Smooth muscle cell (in vitro differentiated cells): ENCODE measurements at regions not wholly inside any gene's neighbourhood (a gene's known extent, or its start where the extent isn't known, plus 50 kb on each side); places are given as distances from the start of the nearest gene placed in this dataset.
"Not testable (repeated sequence)": the region's sequence is repeated elsewhere in the genome, so short reads cannot be mapped to it uniquely, and the experiment has no call there.

Source experiments
- DNase-seq: peaks from one replicate; lab custom pipeline; 2025; ENCODE audit not compliant: unreplicated experiment; lab: John Stamatoyannopoulos, UW
- H2AFZ ChIP-seq: fragments of 200-600 bp; sonication (generic); 2 replicates; pipeline ENCODE4 v1.6.0; 2016; ENCODE audit warnings: antibody characterized with exemption, low read depth, mild to moderate bottlenecking
- H3F3A ChIP-seq: fragments of 200-600 bp; sonication (generic); 2 replicates; pipeline ENCODE4 v1.6.0; 2017; ENCODE audit warnings: antibody characterized with exemption, low read depth
- H3K27ac ChIP-seq: fragments of 200-600 bp; sonication (generic); 2 replicates; pipeline ENCODE4 v1.5.1; 2016; ENCODE audit warnings: low read depth, mild to moderate bottlenecking
- H3K27me3 ChIP-seq: fragments of 200-600 bp; sonication (generic); 2 replicates; pipeline ENCODE4 v1.6.1; 2016; ENCODE audit warnings: low read depth, mild to moderate bottlenecking
- H3K36me3 ChIP-seq: fragments of 200-600 bp; sonication (generic); 2 replicates; pipeline ENCODE4 v1.5.1; 2016; ENCODE audit warnings: low read depth
- H3K4me1 ChIP-seq: fragments of 200-600 bp; sonication (generic); 2 replicates; pipeline ENCODE4 v1.5.1; 2016; ENCODE audit warnings: low read depth
- H3K4me2 ChIP-seq: fragments of 200-600 bp; sonication (generic); 2 replicates; pipeline ENCODE4 v1.6.0; 2016; ENCODE audit warnings: mild to moderate bottlenecking
- H3K4me3 ChIP-seq: fragments of 200-600 bp; sonication (generic); 2 replicates; pipeline ENCODE4 v1.5.1; 2016; ENCODE audit warnings: mild to moderate bottlenecking
- H3K79me2 ChIP-seq: fragments of 200-600 bp; sonication (generic); 2 replicates; pipeline ENCODE4 v1.6.0; 2016; ENCODE audit warnings: low read depth, mild to moderate bottlenecking
- H3K9ac ChIP-seq: fragments of 200-600 bp; sonication (generic); 2 replicates; pipeline ENCODE4 v1.6.0; 2016; ENCODE audit warnings: low read depth
- H3K9me3 ChIP-seq: fragments of 200-600 bp; sonication (generic); replicated peaks from 2 replicates; pipeline ENCODE4 v1.5.1; 2016; ENCODE audit warnings: low read depth
- H4K20me1 ChIP-seq: fragments of 200-600 bp; sonication (generic); 2 replicates; pipeline ENCODE4 v1.6.0; 2016; ENCODE audit warnings: low read depth
- CTCF ChIP-seq: fragments of 200-600 bp; sonication (generic); IDR thresholded peaks from 2 replicates; pipeline ENCODE4 v1.5.1; 2017; ENCODE audit warnings: borderline replicate concordance, mild to moderate bottlenecking, antibody characterized with exemption; ENCODE audit not compliant: insufficient read depth, poor library complexity, severe bottlenecking
- WGBS: methylation state at CpG from one replicate; pipeline ENCODE4 v1.1.7; 2016; ENCODE audit warnings: low lambda C conversion rate; 5-methylcytosine and 5-hydroxymethylcytosine counted together

DNA sequence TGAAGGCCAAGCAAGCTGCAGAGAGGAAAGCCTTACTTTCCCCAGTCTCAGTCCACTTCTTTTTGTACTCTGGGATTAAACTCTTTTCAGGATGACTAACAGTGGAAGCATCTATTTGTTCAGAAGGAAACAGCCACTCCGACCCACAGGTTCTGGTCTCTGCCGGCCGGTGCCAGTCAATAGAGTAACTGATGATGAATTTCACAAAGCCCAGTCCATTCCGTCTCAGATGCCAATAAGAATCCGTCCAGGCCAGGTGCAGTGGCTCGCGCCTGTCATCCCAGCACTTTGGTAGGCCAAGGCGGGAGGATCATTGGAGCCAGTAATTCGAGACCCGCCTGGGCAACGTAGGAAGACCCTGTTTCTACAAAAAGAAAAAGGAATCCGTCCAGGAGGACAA is 58.5 kb upstream of the HELT start:
- DNase-seq: no peak
- H2AFZ ChIP-seq: no peak overlapping the region

DNA sequence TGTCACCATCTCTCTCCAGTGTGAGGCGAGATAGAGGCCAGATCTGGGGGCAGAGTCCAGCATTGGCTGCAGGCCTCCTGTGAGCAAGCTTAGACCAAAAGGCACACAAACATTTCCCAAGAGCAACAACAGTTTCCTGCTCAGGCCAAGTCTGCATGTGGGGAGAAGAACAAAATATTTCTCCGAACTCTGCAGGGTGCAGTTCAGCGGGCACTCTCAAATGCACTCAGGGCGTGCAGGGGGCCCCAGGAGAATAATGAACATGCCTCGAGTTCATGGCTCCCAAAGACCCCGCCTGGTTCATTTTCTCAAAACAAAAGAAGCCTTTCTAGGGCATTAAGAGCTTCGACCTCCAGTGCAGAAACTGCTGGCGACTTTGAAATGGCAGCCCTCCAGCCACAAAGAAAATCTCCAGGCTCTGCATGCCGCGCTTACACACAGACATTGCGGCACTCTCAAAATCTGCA is 57.8 kb upstream of the HELT start:
- Histone ChIP-seq H3K79me2 (no peaks in the 10 kb centered on the region), H3K27me3 (no peaks in the 10 kb centered on the region)

More for the DNA sequence above, 58.5 kb upstream of the HELT start:
- H3K27ac ChIP-seq: no peak overlapping the region
- H3K36me3 ChIP-seq: no peaks in the 10 kb centered on the region
- no peaks in the 10 kb centered on the region for H4K20me1 ChIP-seq
- H3K4me3 ChIP-seq: no peak overlapping the region
- H3K9me3 ChIP-seq: no peaks in the 10 kb centered on the region
- 86% methylated on average over 12 of the region's 12 CpGs for WGBS
- no peaks in the 10 kb centered on the region for H3K79me2 ChIP-seq
- no peak overlapping the region for H3K4me2 ChIP-seq
- TF ChIP-seq CTCF: no peak
- no peaks in the 10 kb centered on the region for H3K27me3 ChIP-seq
- H3K9ac ChIP-seq: no peak overlapping the region
- H3F3A ChIP-seq: no peaks in the 10 kb centered on the region
- no peaks in the 10 kb centered on the region for H3K4me1 ChIP-seq

DNA sequence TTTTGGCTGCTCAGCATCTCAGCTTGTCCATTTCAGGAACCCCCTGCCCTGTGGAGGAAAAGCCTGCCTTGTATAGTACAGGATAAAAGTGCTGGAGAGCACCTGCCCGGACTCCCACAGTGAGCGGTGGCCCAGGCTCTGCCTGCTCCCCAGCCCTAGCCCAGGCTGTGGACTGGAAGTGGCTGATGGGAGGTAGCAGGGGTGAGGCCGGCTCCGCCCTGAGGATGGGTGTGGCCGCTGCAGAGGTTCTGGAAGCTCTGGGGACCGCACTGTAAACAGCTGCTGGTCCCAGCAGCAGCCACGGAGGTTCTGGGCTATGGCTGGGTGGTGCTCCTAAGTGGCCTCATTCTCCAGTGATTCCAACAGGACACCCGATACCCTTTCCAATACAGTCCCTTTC is 56.6 kb upstream of the HELT start:
- Histone ChIP-seq H3F3A (no peaks in the 10 kb centered on the region), H4K20me1 (no peaks in the 10 kb centered on the region), H3K27ac (no peak overlapping the region), H3K27me3 (no peaks in the 10 kb centered on the region), H2AFZ (no peak overlapping the region), H3K9ac (no peak overlapping the region), H3K79me2 (no peaks in the 10 kb centered on the region), H3K9me3 (no peaks in the 10 kb centered on the region), H3K4me1 (no peaks in the 10 kb centered on the region), H3K4me3 (no peak overlapping the region), H3K36me3 (no peaks in the 10 kb centered on the region), H3K4me2 (no peak overlapping the region)
- no peak for TF ChIP-seq CTCF
- no peak for DNase-seq
- WGBS: 72% methylated on average over 8 of the region's 8 CpGs

More for the DNA sequence above, 57.8 kb upstream of the HELT start:
- no peak for DNase-seq
- Histone ChIP-seq H2AFZ (no peak overlapping the region), H3K27ac (no peak overlapping the region), H3K9me3 (no peaks in the 10 kb centered on the region), H3K36me3 (no peaks in the 10 kb centered on the region), H3K9ac (no peak overlapping the region), H3F3A (no peaks in the 10 kb centered on the region), H3K4me3 (no peak overlapping the region), H3K4me1 (no peaks in the 10 kb centered on the region), H4K20me1 (no peaks in the 10 kb centered on the region), H3K4me2 (no peak overlapping the region)
- TF ChIP-seq CTCF: no peak
- 87% methylated on average over 11 of the region's 11 CpGs for WGBS

DNA sequence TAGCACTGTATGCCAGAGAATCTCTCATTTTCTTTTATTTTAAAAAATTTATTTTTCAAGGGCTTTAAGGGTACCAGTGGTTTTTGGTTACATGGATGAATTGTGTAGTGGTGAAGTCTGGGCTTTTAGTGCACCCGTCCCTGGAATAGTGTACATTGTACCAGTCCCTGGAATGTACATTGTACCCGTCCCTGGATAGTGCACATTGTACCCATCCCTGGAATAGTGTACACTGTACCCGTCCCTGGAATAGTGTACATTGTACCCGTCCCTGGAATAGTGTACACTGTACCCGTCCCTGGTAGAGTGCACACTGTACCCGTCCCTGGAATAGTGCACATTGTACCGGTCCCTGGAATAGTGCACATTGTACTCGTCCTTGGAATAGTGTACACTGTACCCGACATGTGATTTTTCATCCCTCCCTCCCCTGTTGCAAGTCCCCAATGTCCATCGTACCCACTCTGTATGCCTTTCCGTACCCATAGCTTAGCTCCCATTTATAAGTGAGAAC is 56.1 kb upstream of the HELT start:
- H3K9me3 ChIP-seq: no peaks in the 10 kb centered on the region
- no peak for TF ChIP-seq CTCF
- H3K4me3 ChIP-seq: no peak overlapping the region
- H3K27ac ChIP-seq: no peak overlapping the region
- 95% methylated on average over 11 of the region's 11 CpGs for WGBS
- no peaks in the 10 kb centered on the region for H3K27me3 ChIP-seq
- H2AFZ ChIP-seq: no peak overlapping the region
- H3K9ac ChIP-seq: no peak overlapping the region
- DNase-seq: no peak
- H3K4me1 ChIP-seq: no peaks in the 10 kb centered on the region
- no peaks in the 10 kb centered on the region for H4K20me1 ChIP-seq
- no peaks in the 10 kb centered on the region for H3K79me2 ChIP-seq
- H3K36me3 ChIP-seq: no peaks in the 10 kb centered on the region
- H3K4me2 ChIP-seq: no peak overlapping the region
- H3F3A ChIP-seq: no peaks in the 10 kb centered on the region

DNA sequence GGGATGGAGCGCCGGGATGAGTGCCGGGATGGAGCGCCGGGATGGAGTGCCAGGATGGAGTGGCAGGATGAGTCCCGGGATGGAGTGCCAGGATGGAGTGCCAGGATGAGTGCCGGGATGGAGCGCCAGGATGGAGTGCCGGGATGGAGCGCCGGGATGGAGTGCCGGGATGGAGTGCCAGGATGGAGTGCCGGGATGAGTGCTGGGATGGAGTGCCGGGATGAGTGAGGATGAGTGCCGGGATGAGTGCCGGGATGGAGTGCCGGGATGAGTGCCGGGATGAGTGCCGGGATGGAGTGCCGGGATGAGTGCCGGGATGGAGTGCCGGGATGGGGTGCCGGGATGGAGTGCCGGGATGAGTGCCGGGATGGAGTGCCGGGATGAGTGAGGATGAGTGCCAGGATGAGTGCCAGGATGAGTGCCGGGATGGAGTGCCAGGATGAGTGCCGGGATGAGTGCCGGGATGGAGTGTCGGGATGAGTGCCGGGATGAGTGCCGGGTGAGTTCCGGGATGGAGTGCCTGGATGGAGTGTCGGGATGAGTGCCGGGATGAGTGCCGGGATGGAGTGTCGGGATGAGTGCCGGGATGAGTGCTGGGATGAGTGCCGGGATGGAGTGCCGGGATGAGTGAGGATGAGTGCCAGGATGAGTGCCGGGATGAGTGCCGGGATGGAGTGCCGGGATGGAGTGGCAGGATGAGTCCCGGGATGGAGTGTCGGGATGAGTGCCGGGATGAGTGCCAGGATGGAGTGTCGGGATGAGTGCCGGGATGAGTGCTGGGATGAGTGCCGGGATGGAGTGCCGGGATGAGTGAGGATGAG is 52.9 kb upstream of the HELT start:
- H3K4me1 ChIP-seq, H3K4me2 ChIP-seq, H3K9ac ChIP-seq, H3F3A ChIP-seq, H2AFZ ChIP-seq, H3K4me3 ChIP-seq, H3K9me3 ChIP-seq, H3K27me3 ChIP-seq, DNase-seq, H3K79me2 ChIP-seq, H3K36me3 ChIP-seq, H3K27ac ChIP-seq, H4K20me1 ChIP-seq: not testable (repeated sequence)
- WGBS: 90% methylated on average over 25 of the region's 50 CpGs
